ENCODE measurements at regions not wholly inside any gene's neighbourhood (a gene's known extent, or its start where the extent isn't known, plus 50 kb on each side); places are given as distances from the start of the nearest gene placed in this dataset.

DNA sequence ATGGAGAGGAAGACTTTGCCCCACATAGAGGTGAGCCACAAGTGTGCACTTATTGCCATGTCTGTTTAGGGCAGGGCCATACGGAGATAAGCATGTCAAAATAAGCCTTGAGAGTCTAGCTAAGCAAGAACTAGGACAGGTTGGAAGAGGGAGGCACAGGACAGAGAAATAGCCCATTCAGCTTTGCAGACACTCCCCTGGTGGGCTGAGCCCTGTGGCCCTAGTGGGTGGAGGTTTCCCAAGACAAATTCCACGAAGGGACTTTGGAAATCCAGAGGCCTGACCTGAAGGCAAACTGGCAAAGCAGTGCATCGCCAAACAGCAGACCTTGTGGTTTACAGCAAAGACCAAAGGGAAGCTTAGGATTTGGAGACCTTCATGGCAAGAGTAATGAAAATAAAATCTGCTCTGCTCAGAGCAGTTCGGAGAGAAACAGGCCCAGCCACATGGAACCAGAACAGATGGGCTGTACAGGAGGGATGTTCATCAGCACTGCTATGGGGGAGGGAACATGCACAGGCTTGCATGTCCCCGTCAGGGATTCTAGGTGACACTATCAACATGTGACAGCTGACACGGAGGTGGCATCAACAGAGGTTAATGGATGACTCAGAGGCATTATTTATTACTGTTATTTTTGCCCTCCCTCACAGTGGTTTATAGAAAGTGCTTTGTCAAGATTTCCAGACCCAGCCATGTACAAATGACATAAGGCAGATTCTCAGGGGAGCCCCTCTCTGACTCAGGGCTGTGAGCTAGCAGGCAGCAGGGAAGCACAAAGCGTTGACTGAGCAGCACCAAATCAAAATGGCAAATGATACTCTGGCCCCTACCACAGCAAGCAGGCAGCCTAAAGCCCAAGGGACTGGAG is 90.1 kb upstream of the IRF2BP2 start (continued):
- TF ChIP-seq, protein P1, sequence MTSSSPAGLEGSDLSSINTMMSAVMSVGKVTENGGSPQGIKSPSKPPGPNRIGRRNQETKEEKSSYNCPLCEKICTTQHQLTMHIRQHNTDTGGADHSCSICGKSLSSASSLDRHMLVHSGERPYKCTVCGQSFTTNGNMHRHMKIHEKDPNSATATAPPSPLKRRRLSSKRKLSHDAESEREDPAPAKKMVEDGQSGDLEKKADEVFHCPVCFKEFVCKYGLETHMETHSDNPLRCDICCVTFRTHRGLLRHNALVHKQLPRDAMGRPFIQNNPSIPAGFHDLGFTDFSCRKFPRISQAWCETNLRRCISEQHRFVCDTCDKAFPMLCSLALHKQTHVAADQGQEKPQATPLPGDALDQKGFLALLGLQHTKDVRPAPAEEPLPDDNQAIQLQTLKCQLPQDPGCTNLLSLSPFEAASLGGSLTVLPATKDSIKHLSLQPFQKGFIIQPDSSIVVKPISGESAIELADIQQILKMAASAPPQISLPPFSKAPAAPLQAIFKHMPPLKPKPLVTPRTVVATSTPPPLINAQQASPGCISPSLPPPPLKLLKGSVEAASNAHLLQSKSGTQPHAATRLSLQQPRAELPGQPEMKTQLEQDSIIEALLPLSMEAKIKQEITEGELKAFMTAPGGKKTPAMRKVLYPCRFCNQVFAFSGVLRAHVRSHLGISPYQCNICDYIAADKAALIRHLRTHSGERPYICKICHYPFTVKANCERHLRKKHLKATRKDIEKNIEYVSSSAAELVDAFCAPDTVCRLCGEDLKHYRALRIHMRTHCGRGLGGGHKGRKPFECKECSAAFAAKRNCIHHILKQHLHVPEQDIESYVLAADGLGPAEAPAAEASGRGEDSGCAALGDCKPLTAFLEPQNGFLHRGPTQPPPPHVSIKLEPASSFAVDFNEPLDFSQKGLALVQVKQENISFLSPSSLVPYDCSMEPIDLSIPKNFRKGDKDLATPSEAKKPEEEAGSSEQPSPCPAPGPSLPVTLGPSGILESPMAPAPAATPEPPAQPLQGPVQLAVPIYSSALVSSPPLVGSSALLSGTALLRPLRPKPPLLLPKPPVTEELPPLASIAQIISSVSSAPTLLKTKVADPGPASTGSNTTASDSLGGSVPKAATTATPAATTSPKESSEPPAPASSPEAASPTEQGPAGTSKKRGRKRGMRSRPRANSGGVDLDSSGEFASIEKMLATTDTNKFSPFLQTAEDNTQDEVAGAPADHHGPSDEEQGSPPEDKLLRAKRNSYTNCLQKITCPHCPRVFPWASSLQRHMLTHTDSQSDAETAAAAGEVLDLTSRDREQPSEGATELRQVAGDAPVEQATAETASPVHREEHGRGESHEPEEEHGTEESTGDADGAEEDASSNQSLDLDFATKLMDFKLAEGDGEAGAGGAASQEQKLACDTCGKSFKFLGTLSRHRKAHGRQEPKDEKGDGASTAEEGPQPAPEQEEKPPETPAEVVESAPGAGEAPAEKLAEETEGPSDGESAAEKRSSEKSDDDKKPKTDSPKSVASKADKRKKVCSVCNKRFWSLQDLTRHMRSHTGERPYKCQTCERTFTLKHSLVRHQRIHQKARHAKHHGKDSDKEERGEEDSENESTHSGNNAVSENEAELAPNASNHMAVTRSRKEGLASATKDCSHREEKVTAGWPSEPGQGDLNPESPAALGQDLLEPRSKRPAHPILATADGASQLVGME (CRISPR knock-in tag; IDR thresholded peaks at IDR 0.05): no peak
- TF ChIP-seq MAFF (IDR thresholded peaks at IDR 0.05; ENCODE audit: low read length) (peak; percentile 46; the same call in 1 of the 2 replicates), JUNB (CRISPR knock-in tag; conservative IDR thresholded peaks at IDR 0.05) (peak; percentile 51; the same call in 1 of the 2 replicates), SP2 (IDR thresholded peaks at IDR 0.05; ENCODE audit: extremely low read depth, low read depth, low read length, poor library complexity, severe bottlenecking) (no peak), KLF10 (CRISPR knock-in tag; IDR thresholded peaks at IDR 0.05) (no peak), MCM7 (IDR thresholded peaks at IDR 0.05) (no peak), ZNF639 (CRISPR knock-in tag; conservative IDR thresholded peaks at IDR 0.05 in 1 of 2, IDR thresholded peaks at IDR 0.05 in 1 of 2) (no peak), ZNF232 (CRISPR knock-in tag; IDR thresholded peaks at IDR 0.05) (no peak), SPI1 (IDR thresholded peaks at IDR 0.05; ENCODE audit: borderline replicate concordance, low read depth, low read length) (no peak), ZNF431 (CRISPR knock-in tag; IDR thresholded peaks at IDR 0.05) (no peak), FOXK2 (conservative IDR thresholded peaks at IDR 0.05 in 1 of 2, IDR thresholded peaks at IDR 0.05 in 1 of 2; ENCODE audit: low read depth in 2 of 2) (peak; percentile 69 to 78)
- TF ChIP-seq, protein P2, sequence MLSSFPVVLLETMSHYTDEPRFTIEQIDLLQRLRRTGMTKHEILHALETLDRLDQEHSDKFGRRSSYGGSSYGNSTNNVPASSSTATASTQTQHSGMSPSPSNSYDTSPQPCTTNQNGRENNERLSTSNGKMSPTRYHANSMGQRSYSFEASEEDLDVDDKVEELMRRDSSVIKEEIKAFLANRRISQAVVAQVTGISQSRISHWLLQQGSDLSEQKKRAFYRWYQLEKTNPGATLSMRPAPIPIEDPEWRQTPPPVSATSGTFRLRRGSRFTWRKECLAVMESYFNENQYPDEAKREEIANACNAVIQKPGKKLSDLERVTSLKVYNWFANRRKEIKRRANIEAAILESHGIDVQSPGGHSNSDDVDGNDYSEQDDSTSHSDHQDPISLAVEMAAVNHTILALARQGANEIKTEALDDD (IDR thresholded peaks at IDR 0.05): no peak
- TF ChIP-seq, protein P3, sequence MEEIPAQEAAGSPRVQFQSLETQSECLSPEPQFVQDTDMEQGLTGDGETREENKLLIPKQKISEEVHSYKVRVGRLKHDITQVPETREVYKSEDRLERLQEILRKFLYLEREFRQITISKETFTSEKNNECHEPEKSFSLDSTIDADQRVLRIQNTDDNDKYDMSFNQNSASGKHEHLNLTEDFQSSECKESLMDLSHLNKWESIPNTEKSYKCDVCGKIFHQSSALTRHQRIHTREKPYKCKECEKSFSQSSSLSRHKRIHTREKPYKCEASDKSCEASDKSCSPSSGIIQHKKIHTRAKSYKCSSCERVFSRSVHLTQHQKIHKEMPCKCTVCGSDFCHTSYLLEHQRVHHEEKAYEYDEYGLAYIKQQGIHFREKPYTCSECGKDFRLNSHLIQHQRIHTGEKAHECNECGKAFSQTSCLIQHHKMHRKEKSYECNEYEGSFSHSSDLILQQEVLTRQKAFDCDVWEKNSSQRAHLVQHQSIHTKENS (CRISPR knock-in tag; IDR thresholded peaks at IDR 0.05): no peak
- TF ChIP-seq, protein P4, sequence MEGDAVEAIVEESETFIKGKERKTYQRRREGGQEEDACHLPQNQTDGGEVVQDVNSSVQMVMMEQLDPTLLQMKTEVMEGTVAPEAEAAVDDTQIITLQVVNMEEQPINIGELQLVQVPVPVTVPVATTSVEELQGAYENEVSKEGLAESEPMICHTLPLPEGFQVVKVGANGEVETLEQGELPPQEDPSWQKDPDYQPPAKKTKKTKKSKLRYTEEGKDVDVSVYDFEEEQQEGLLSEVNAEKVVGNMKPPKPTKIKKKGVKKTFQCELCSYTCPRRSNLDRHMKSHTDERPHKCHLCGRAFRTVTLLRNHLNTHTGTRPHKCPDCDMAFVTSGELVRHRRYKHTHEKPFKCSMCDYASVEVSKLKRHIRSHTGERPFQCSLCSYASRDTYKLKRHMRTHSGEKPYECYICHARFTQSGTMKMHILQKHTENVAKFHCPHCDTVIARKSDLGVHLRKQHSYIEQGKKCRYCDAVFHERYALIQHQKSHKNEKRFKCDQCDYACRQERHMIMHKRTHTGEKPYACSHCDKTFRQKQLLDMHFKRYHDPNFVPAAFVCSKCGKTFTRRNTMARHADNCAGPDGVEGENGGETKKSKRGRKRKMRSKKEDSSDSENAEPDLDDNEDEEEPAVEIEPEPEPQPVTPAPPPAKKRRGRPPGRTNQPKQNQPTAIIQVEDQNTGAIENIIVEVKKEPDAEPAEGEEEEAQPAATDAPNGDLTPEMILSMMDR (IDR thresholded peaks at IDR 0.05 in 2 of 3, conservative IDR thresholded peaks at IDR 0.05 in 1 of 3; ENCODE audit: insufficient read depth in 2 of 3, low read depth in 1 of 3, low read length in 3 of 3): no peak

All from K562 (cell line).